GM18511 (cell line): ENCODE measurements at regions not wholly inside any gene's neighbourhood (a gene's known extent, or its start where the extent isn't known, plus 50 kb on each side); places are given as distances from the start of the nearest gene placed in this dataset.
"Not testable (repeated sequence)": the region's sequence is repeated elsewhere in the genome, so short reads cannot be mapped to it uniquely, and the experiment has no call there.

ENCODE experiments used
- ATAC-seq: cut with Tn5 transposase; IDR thresholded peaks from one replicate; pipeline ENCODE4 v1.9.1; 2021; ENCODE audit warnings: mild to moderate bottlenecking, moderate library complexity; ENCODE audit not compliant: unreplicated experiment

GRCh38 chr2:111596808-111597705 is 286.9 kb downstream of the ANAPC1 start:
- not testable (repeated sequence) for ATAC-seq

- not testable (repeated sequence) for ATAC-seq
Observed at GRCh38 chr2:111598944-111599343, 285.0 kb downstream of the ANAPC1 start.

DNA sequence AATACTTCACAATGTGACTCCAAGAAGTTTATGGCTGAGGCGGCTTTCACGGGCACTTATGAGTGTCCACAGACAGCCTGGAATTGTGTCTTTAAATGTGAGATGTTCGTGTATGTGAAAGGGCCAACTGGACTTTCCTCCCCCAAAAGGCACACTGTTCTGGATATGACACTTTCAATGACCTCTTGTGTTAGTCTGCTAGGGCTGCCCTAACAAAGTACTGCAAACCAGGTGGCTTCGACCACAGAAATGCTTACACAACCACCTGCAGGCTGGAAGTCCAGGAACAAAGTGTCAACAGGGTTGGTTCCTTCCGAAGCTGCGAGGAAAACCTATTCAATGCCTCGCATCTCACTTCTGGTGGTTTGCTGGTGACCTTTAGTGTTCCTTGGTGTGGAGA is 281.7 kb downstream of the ANAPC1 start:
- not testable (repeated sequence) for ATAC-seq

DNA sequence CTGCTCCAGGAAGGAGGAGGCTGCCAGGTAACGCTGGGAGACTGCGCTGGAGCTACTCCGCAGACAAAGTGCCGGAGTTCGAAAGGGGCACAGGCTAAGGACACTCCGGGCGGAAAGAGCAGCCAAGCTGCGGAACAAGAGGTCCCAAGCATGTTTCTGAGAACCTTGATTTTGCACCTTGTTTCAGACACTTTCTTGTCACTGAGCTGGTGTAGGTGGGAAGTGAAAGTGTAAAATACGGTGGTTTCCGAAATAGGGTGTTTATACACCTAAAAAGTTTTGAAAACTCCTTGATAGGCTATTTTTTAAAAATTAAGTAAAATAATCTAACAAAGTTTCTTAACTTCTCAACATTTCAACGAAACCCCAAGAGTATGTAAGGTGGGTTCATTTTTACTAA is 278.2 kb downstream of the ANAPC1 start:
- ATAC-seq, result not testable (repeated sequence)

GRCh38 chr2:111606632-111607031 is 277.4 kb downstream of the ANAPC1 start:
- not testable (repeated sequence) for ATAC-seq

DNA sequence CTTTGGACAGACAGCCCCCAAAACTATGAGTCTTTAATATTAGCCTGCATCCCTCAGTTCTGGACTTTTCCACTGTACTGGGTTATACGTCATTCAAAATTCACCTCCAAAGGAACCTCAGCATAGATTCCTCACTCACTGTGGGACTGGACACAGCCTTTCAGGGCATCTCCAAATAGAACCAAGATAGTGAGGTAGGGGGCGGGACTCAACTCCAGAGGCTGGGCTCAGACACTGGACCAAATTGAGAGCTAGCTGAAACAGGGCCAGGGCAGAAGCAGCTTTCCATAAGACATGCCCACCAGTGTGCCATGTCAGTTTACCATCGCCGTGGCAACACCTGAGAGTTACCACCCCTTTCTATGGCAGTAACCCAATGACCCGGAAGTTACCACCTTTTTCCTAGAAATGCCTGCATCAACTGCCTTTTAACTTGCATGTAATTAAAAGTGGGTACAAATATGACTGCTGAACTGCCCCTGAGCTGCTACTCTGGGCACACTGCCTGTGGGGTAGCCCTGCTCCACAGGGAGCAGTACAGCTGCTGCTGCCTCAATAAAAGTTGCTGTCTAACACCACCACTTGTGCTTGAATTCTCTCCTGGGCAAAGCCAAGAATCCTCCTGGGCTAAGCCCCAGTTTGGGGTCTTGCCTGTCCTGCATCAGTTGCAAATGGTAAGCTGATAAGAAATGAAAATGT is 274.7 kb downstream of the ANAPC1 start:
- not testable (repeated sequence) for ATAC-seq

GRCh38 chr2:111610035-111610434 is 274.0 kb downstream of the ANAPC1 start:
- ATAC-seq, result not testable (repeated sequence)

- ATAC-seq, result no peak
Observed at GRCh38 chr2:111616651-111617218, 267.3 kb downstream of the ANAPC1 start.

DNA sequence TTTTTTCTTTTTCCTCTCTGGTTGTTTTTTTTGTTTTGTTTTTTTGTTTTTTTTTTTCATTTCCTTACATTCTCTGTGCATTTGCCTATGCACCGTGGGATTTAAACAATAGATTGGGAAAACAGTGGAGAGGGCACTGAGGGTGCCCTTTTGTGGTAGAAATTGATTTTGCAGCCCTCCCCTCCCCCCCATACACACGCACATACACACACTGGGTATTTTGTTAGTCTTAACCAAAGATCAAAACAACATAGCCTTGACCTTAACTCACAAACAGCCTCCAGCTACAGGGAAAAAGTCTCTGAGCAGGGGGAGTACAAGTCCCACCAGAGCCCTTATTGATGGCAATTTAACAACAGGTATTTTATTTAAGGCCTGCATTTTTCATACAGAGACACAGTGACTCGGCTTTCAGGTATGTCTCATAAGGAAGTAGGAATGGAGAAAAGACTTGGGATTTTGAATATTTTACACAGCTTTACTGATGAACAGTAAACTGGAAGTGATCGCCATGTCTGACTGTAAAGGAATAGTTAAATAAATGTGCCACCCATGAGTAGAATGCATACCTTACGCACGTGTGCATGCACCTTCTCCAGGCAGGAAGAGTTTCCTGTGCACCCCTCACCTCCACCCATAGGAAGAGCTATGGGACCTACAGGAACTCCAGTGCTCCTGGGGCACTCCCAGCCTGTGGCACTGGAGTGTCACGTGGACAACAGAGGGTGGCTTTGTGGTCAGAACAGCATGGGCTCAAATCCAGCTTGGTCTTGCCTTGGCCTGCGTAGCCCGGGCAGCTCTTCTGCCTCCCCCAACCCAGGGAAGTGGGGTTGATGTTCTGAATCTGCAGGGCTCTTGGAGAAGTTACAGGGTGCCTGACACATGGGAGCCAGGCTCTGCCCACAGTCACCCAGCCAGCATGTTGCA is 266.4 kb downstream of the ANAPC1 start:
- ATAC-seq, result no peak

DNA sequence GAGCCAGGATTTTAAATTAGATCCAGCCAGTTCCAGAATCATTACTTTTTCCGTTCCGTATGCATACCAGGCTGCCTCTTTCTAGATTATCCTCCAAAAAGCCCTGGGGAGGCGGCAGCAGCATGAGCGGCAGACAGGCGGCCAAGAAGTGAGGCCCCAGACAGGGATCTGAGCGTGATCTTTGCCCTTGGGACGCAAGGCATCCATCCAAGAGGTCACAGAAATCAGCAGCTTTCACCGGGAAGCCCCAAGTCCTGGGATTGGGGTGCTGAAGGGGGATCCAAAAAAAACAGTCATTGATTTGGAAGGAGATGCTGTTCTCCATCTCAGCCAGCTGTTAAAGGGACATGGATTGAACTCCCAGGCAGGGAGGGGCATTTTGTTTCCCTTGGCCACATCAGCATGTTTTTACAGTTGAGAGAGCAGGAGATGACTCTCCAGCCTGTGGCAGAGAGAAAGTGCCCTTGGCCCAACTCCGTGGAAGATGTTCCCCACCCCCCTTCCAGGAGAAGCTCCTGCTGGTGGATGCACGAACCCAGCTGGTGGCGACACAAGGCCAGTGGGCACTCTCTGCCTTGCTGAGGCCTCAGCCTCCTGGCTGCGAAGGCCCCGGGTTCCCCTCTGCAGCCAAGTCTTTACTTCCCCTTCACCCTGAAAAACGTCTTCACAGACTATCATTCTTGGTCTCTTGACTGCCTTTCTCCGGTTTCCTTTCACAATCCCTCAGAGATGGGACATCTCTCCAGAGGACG is 265.6 kb downstream of the ANAPC1 start:
- no peak for ATAC-seq

GRCh38 chr2:111618978-111619902 is 264.8 kb downstream of the ANAPC1 start:
- ATAC-seq, result no peak

- ATAC-seq, result no peak
Observed at GRCh38 chr2:111620281-111620680, 263.7 kb downstream of the ANAPC1 start.

- ATAC-seq, result no peak
Observed at GRCh38 chr2:111622859-111623258, 261.1 kb downstream of the ANAPC1 start.

DNA sequence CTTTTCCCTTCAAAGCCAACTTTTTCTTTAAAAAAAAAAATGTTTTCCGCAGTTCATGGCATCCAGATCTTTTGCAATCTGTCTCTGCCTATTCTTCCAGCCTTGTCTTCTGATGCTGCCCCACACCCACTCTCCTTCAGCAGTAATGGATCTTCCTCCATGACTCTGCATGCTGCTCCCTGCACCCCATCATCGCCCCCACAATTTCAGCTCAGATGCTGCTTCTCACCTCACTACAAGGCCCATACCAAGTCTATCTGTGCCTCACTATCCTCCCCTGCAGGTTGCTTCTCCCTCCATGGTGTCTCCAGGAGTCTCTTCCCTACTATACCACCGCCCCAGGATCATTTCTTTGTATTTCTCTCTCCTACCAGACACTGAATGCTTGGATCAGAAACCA is 260.6 kb downstream of the ANAPC1 start:
- ATAC-seq, result no peak

- no peak for ATAC-seq
Observed at GRCh38 chr2:111624411-111625156, 259.4 kb downstream of the ANAPC1 start.

DNA sequence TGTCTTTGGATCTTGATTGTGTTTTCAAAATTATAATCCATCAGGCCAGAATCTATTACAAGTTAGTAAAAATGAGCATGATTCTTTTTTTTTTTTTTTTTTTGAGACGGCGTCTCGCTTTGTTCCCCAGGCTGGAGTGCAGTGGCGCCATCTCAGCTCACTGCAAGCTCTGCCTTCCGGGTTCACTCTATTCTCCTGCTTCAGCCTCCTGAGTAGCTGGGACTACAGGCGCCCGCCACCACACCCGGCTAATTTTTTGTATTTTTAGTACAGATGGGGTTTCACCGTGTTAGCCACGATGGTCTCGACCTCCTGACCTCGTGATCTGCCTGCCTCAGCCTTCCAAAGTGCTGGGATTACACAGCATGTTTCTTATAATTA is 258.8 kb downstream of the ANAPC1 start:
- not testable (repeated sequence) for ATAC-seq

GRCh38 chr2:111626037-111626864 is 257.7 kb downstream of the ANAPC1 start:
- no peak for ATAC-seq

- no peak for ATAC-seq
Observed at GRCh38 chr2:111626865-111627163, 257.2 kb downstream of the ANAPC1 start.
